IMR-90 (cell line): ENCODE measurements at regions not wholly inside any gene's neighbourhood (a gene's known extent, or its start where the extent isn't known, plus 50 kb on each side); places are given as distances from the start of the nearest gene placed in this dataset.

Experiments used
- ATAC-seq: fragments of 200-7000 bp; cut with Tn5 transposase; 2 replicates; pipeline ENCODE4 v1.9.1; 2020; ENCODE audit warnings: low read depth, mild to moderate bottlenecking, moderate library complexity
- BruUV-seq: library from RNA; stranded (reverse); fragments of 400-500 nt; replicated peaks from 2 replicates; lab custom pipeline; 2021; lab: Mats Ljungman, UMichigan
- CTCF ChIA-PET: fragments of 300-600 bp; formaldehyde crosslinking; extraction: SDS; loops from one replicate; lab custom pipeline; 2021; ENCODE audit warnings: antibody characterized with exemption; lab: Yijun Ruan, JAX
- POLR2A ChIA-PET: fragments of 300-600 bp; sonication (Branson Sonifier 250); formaldehyde crosslinking; loops from one replicate; lab custom pipeline; 2022; ENCODE audit warnings: antibody characterized with exemption; ENCODE audit not compliant: unreplicated experiment; lab: Charles Lee
- DNase-seq: peaks from one replicate; pipeline ENCODE4 v3.0.0; 2013
- H2AFZ ChIP-seq: replicated peaks from 2 replicates; pipeline ENCODE3; 2013; ENCODE audit warnings: low read length, mild to moderate bottlenecking; ENCODE audit not compliant: poor library complexity
- H2AK5ac ChIP-seq: 2 replicates; pipeline ENCODE4 v1.6.1; 2013; ENCODE audit warnings: low read depth, low read length, inconsistent platforms
- H2AK9ac ChIP-seq: replicated peaks from 2 replicates; pipeline ENCODE3; 2013; ENCODE audit warnings: mild to moderate bottlenecking, low read depth, low read length, moderate library complexity; ENCODE audit not compliant: poor library complexity
- H2BK120ac ChIP-seq: 2 replicates; pipeline ENCODE4 v1.6.1; 2013; ENCODE audit warnings: low read depth, low read length, inconsistent platforms
- H2BK15ac ChIP-seq: 3 replicates; pipeline ENCODE4 v1.6.1; 2013; ENCODE audit warnings: low read depth, low read length, inconsistent platforms
- H2BK20ac ChIP-seq: 2 replicates; pipeline ENCODE4 v1.6.1; 2013; ENCODE audit warnings: low read depth, mild to moderate bottlenecking, inconsistent platforms, low read length, moderate library complexity
- H2BK5ac ChIP-seq: 2 replicates; pipeline ENCODE4 v1.6.1; 2013; ENCODE audit warnings: mild to moderate bottlenecking, low read depth, low read length, inconsistent platforms; ENCODE audit not compliant: poor library complexity, severe bottlenecking
- H3K14ac ChIP-seq: replicated peaks from 2 replicates; pipeline ENCODE4 v1.6.1; 2013; ENCODE audit warnings: low read depth, low read length, inconsistent platforms
- H3K18ac ChIP-seq: 2 replicates; pipeline ENCODE4 v1.6.1; 2013; ENCODE audit warnings: low read depth, low read length, control low read depth
- H3K23ac ChIP-seq: 2 replicates; pipeline ENCODE4 v1.6.1; 2013; ENCODE audit warnings: low read depth, low read length, inconsistent platforms
- H3K27ac ChIP-seq: 2 replicates; pipeline ENCODE4 v1.5.1; 2013; ENCODE audit warnings: mild to moderate bottlenecking, control low read depth, low read length; ENCODE audit not compliant: insufficient read depth
- H3K27me3 ChIP-seq: 2 replicates; pipeline ENCODE4 v1.6.1; 2013; ENCODE audit warnings: low read length; ENCODE audit not compliant: control insufficient read depth, insufficient read depth
- H3K36me3 ChIP-seq: 2 replicates; pipeline ENCODE4 v1.6.1; 2013; ENCODE audit warnings: low read length, mixed read lengths; ENCODE audit not compliant: control insufficient read depth, insufficient read depth
- H3K4ac ChIP-seq: 2 replicates; pipeline ENCODE4 v1.6.1; 2013; ENCODE audit warnings: low read depth, low read length, inconsistent platforms
- H3K4me1 ChIP-seq: 2 replicates; pipeline ENCODE4 v1.6.1; 2013; ENCODE audit warnings: low read length, mixed read lengths; ENCODE audit not compliant: control insufficient read depth, insufficient read depth
- H3K4me2 ChIP-seq: 2 replicates; pipeline ENCODE4 v1.6.1; 2013; ENCODE audit warnings: low read depth, mild to moderate bottlenecking, control low read depth, low read length, moderate library complexity
- H3K4me3 ChIP-seq: 2 replicates; pipeline ENCODE4 v1.5.1; 2013; ENCODE audit warnings: low read depth, mild to moderate bottlenecking, control low read depth, low read length, moderate library complexity; ENCODE audit not compliant: insufficient read depth
- H3K56ac ChIP-seq: 2 replicates; pipeline ENCODE4 v1.6.1; 2013; ENCODE audit warnings: low read length, inconsistent platforms; ENCODE audit not compliant: insufficient read depth; ENCODE audit errors: extremely low read depth
- H3K79me1 ChIP-seq, 2 experiments: 2 replicates each; pipeline ENCODE4 v1.6.1; 2013; ENCODE audit warnings: low read length in 2 of 2, inconsistent platforms in 1 of 2, low read depth in 1 of 2
- H3K9ac ChIP-seq: 2 replicates; pipeline ENCODE4 v1.6.1; 2013; ENCODE audit warnings: low read depth, low read length, control low read depth
- H3K9me1 ChIP-seq: 2 replicates; pipeline ENCODE4 v1.6.1; 2013; ENCODE audit warnings: low read length, inconsistent platforms; ENCODE audit not compliant: insufficient read depth
- H3K9me3 ChIP-seq: 2 replicates; pipeline ENCODE4 v1.6.1; 2013; ENCODE audit warnings: low read length; ENCODE audit not compliant: control insufficient read depth, insufficient read depth
- H4K20me1 ChIP-seq: 2 replicates; pipeline ENCODE4 v1.6.1; 2013; ENCODE audit warnings: low read length, inconsistent platforms; ENCODE audit not compliant: insufficient read depth
- H4K5ac ChIP-seq: 2 replicates; pipeline ENCODE4 v1.6.1; 2013; ENCODE audit warnings: mild to moderate bottlenecking, low read depth, low read length, control low read depth
- H4K8ac ChIP-seq, 2 experiments: 2 replicates each; pipeline ENCODE4 v1.6.1; 2013; ENCODE audit warnings: low read depth in 2 of 2, low read length in 2 of 2, control low read depth in 1 of 2, inconsistent platforms in 1 of 2
- H4K91ac ChIP-seq: 2 replicates; pipeline ENCODE4 v1.6.1; 2013; ENCODE audit warnings: low read depth, low read length, inconsistent platforms; ENCODE audit not compliant: insufficient read depth
- BHLHE40 ChIP-seq: fragments of 150-350 bp; IDR thresholded peaks from 2 replicates; pipeline ENCODE4 v1.6.1; 2016; ENCODE audit warnings: mild to moderate bottlenecking, low read depth, low read length
- CEBPB ChIP-seq: IDR thresholded peaks from 2 replicates; pipeline ENCODE4 v1.6.1; 2012; ENCODE audit warnings: low read depth, low read length, improper control_type of control experiment
- CHD1 ChIP-seq: IDR thresholded peaks from 2 replicates; pipeline ENCODE4 v1.6.1; 2012; ENCODE audit warnings: low read depth, low read length, improper control_type of control experiment
- MXI1 ChIP-seq: IDR thresholded peaks from 2 replicates; pipeline ENCODE4 v1.6.1; 2012; ENCODE audit warnings: low read depth, mild to moderate bottlenecking, low read length, moderate library complexity, borderline replicate concordance
- POLR2A ChIP-seq: IDR thresholded peaks from 2 replicates; pipeline ENCODE4 v1.6.1; 2012; ENCODE audit warnings: mild to moderate bottlenecking, low read depth, low read length
- RAD21 ChIP-seq: IDR thresholded peaks from 2 replicates; pipeline ENCODE4 v1.6.1; 2012; ENCODE audit warnings: low read length, improper control_type of control experiment
- RCOR1 ChIP-seq: IDR thresholded peaks from 2 replicates; pipeline ENCODE4 v1.6.1; 2012; ENCODE audit warnings: mild to moderate bottlenecking, low read length, improper control_type of control experiment; ENCODE audit not compliant: insufficient replicate concordance
- WGBS, 2 experiments: methylation state at CpG; one replicate each; pipeline versions ENCODE4 v1.1.5 to v1.1.7; 2013; ENCODE audit warnings: missing lambda C conversion rate in 2 of 2; ENCODE audit not compliant: insufficient read length in 1 of 2; ENCODE audit errors: extremely low coverage in 2 of 2; 5-methylcytosine and 5-hydroxymethylcytosine counted together
- dilution Hi-C: fragments of 300-500 bp; cut with HindIII; formaldehyde crosslinking; loops from one replicate; pipeline ENCODE4 v1.14.3; 2018; ENCODE audit warnings: low sequenced_read_pairs; ENCODE audit not compliant: unreplicated experiment
- in situ Hi-C: fragments of 300-500 bp; cut with MboI; formaldehyde crosslinking; loops from 3 replicates; pipeline ENCODE4 v1.14.3; 2019; ENCODE audit warnings: low sequenced_read_pairs, inconsistent platforms, mixed read lengths
- intact Hi-C: fragments of 100-400 bp; cut with micrococcal nuclease; formaldehyde crosslinking; loops from 2 replicates; pipeline ENCODE4 v1.10.0; 2022

DNA sequence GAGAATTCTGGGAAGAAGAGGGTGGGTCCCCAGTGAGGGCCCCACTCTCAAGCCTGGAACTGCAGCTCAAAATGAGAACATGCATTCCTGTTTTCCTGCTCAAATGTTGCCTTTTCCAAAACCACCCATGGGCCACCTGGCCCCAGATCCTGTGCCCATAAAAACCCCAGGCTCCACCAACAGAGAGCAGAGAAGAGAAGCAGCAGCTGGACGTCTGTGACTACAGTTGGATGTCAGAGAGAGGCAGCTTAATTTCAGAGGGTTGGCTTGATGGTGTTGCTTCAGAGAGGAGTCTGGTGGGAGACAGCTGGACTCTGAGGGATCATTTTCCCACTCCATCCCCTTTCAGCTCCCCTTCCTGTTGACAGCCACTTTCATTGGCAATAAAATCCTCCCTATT is 256.4 kb downstream of the FZD1 start:
- CTCF ChIA-PET, result no interaction called here
- no peak overlapping the region for H3K27ac ChIP-seq
- no peaks in the 10 kb centered on the region for H4K20me1 ChIP-seq
- no peak overlapping the region for H3K9ac ChIP-seq
- DNase-seq (no peak), ATAC-seq (no peak)
- no peaks in the 10 kb centered on the region; the same call in 1 of the 2 replicates for H3K27me3 ChIP-seq
- H2BK120ac ChIP-seq, result no peak overlapping the region
- no peak overlapping the region for H3K18ac ChIP-seq
- H3K4me3 ChIP-seq, result no peak overlapping the region
- no peak overlapping the region for H2BK5ac ChIP-seq
- H2AK9ac ChIP-seq, result no peak overlapping the region
- no CpG with 5 or more reads among the region's 1 CpG for WGBS, 2 experiments
- no peak overlapping the region for H4K8ac ChIP-seq
- H3K4ac ChIP-seq, result no peak overlapping the region
- H2AFZ ChIP-seq, result no peak overlapping the region
- dilution Hi-C loops, result no loop called here
- BruUV-seq, result no TSS peak
- no peak overlapping the region for H2AK5ac ChIP-seq
- H3K14ac ChIP-seq, result no peak overlapping the region
- POLR2A ChIA-PET, result no interaction called here
- in situ Hi-C loops, result no loop called here
- no peaks in the 10 kb centered on the region for H3K9me3 ChIP-seq
- TF ChIP-seq CEBPB (no peak), BHLHE40 (no peak), RAD21 (no peak), MXI1 (no peak), CHD1 (no peak), POLR2A (no peak), RCOR1 (no peak)
- H3K36me3 ChIP-seq, result no peaks in the 10 kb centered on the region
- intact Hi-C loops, result no loop called here
- no peak overlapping the region for H2BK15ac ChIP-seq
- H3K56ac ChIP-seq, result no peak overlapping the region
- no peak overlapping the region for H4K5ac ChIP-seq
- no peaks in the 10 kb centered on the region for H3K79me1 ChIP-seq
- no peak overlapping the region for H4K91ac ChIP-seq
- no peak overlapping the region for H3K4me2 ChIP-seq
- no peaks in the 10 kb centered on the region for H3K9me1 ChIP-seq
- H2BK20ac ChIP-seq, result no peak overlapping the region
- H3K4me1 ChIP-seq, result no peaks in the 10 kb centered on the region
- H3K23ac ChIP-seq, result no peak overlapping the region
